HG02840 (cell line): ENCODE measurements at regions not wholly inside any gene's neighbourhood (a gene's known extent, or its start where the extent isn't known, plus 50 kb on each side); places are given as distances from the start of the nearest gene placed in this dataset.
"Not testable (repeated sequence)": the region's sequence is repeated elsewhere in the genome, so short reads cannot be mapped to it uniquely, and the experiment has no call there.

Experiments used
- ATAC-seq: cut with Tn5 transposase; IDR thresholded peaks from one replicate; pipeline ENCODE4 v1.9.1; 2021; ENCODE audit warnings: mild to moderate bottlenecking, moderate library complexity, moderate number of reproducible peaks; ENCODE audit not compliant: unreplicated experiment, low FRiP score

- no peak for ATAC-seq
Measured at GRCh38 chr6:17013701-17014100, 88.1 kb upstream of the STMND1 start.

- no peak for ATAC-seq
Measured at GRCh38 chr6:17012421-17013225, 89.2 kb upstream of the STMND1 start.

GRCh38 chr6:17011985-17012384, 89.9 kb upstream of the STMND1 start:
- no peak for ATAC-seq

- ATAC-seq = no peak
Measured at GRCh38 chr6:17007749-17008148, 94.1 kb upstream of the STMND1 start.

- ATAC-seq = no peak
Measured at GRCh38 chr6:17006543-17006942, 95.3 kb upstream of the STMND1 start.

GRCh38 chr6:17004269-17004668, 97.6 kb upstream of the STMND1 start:
- no peak for ATAC-seq

GRCh38 chr6:17002123-17002522, 99.7 kb upstream of the STMND1 start:
- no peak for ATAC-seq

- no peak for ATAC-seq
Measured at GRCh38 chr6:17001188-17001587, 100.7 kb upstream of the STMND1 start.

- no peak for ATAC-seq
Measured at GRCh38 chr6:16999491-17000436, 102.1 kb upstream of the STMND1 start.

GRCh38 chr6:16998461-16998860, 103.4 kb upstream of the STMND1 start:
- no peak for ATAC-seq

GRCh38 chr6:16995511-16996250, 106.2 kb upstream of the STMND1 start:
- no peak for ATAC-seq

- no peak for ATAC-seq
Measured at GRCh38 chr6:16993396-16993795, 108.5 kb upstream of the STMND1 start.

GRCh38 chr6:16991981-16992629, 109.7 kb upstream of the STMND1 start:
- ATAC-seq = no peak

- not testable (repeated sequence) for ATAC-seq
Measured at GRCh38 chr6:16989976-16990375, 111.9 kb upstream of the STMND1 start.

- ATAC-seq = no peak
Measured at GRCh38 chr6:16989382-16989781, 112.5 kb upstream of the STMND1 start.

GRCh38 chr6:16987996-16988395, 113.9 kb upstream of the STMND1 start:
- no peak for ATAC-seq

- ATAC-seq = no peak
Measured at GRCh38 chr6:16985513-16986284, 116.2 kb upstream of the STMND1 start.

- no peak for ATAC-seq
Measured at GRCh38 chr6:16982807-16983206, 119.0 kb upstream of the STMND1 start.

GRCh38 chr6:16979677-16980370, 122.0 kb upstream of the STMND1 start:
- ATAC-seq = no peak
